ENCODE measurements at regions not wholly inside any gene's neighbourhood (a gene's known extent, or its start where the extent isn't known, plus 50 kb on each side); places are given as distances from the start of the nearest gene placed in this dataset.

GRCh38 chr1:25167269-25168192 is 64.8 kb downstream of the SYF2 start:
- no peak for TF ChIP-seq CTCF (conservative IDR thresholded peaks at IDR 0.05)
- no peak for TF ChIP-seq EZH2 (IDR thresholded peaks at IDR 0.05; ENCODE audit: low read depth)

Data from PC-9 (cell line).